IMR-90 (cell line): ENCODE measurements at regions not wholly inside any gene's neighbourhood (a gene's known extent, or its start where the extent isn't known, plus 50 kb on each side); places are given as distances from the start of the nearest gene placed in this dataset.

Experiments used
- ATAC-seq: fragments of 200-7000 bp; cut with Tn5 transposase; 2 replicates; pipeline ENCODE4 v1.9.1; 2020; ENCODE audit warnings: low read depth, mild to moderate bottlenecking, moderate library complexity
- BruUV-seq: library from RNA; stranded (reverse); fragments of 400-500 nt; replicated peaks from 2 replicates; lab custom pipeline; 2021; lab: Mats Ljungman, UMichigan
- CTCF ChIA-PET: fragments of 300-600 bp; formaldehyde crosslinking; extraction: SDS; loops from one replicate; lab custom pipeline; 2021; ENCODE audit warnings: antibody characterized with exemption; lab: Yijun Ruan, JAX
- POLR2A ChIA-PET: fragments of 300-600 bp; sonication (Branson Sonifier 250); formaldehyde crosslinking; loops from one replicate; lab custom pipeline; 2022; ENCODE audit warnings: antibody characterized with exemption; ENCODE audit not compliant: unreplicated experiment; lab: Charles Lee
- DNase-seq: peaks from one replicate; pipeline ENCODE4 v3.0.0; 2013
- H2AFZ ChIP-seq: replicated peaks from 2 replicates; pipeline ENCODE3; 2013; ENCODE audit warnings: low read length, mild to moderate bottlenecking; ENCODE audit not compliant: poor library complexity
- H2AK5ac ChIP-seq: 2 replicates; pipeline ENCODE4 v1.6.1; 2013; ENCODE audit warnings: low read depth, low read length, inconsistent platforms
- H2AK9ac ChIP-seq: replicated peaks from 2 replicates; pipeline ENCODE3; 2013; ENCODE audit warnings: mild to moderate bottlenecking, low read depth, low read length, moderate library complexity; ENCODE audit not compliant: poor library complexity
- H2BK120ac ChIP-seq: 2 replicates; pipeline ENCODE4 v1.6.1; 2013; ENCODE audit warnings: low read depth, low read length, inconsistent platforms
- H2BK15ac ChIP-seq: 3 replicates; pipeline ENCODE4 v1.6.1; 2013; ENCODE audit warnings: low read depth, low read length, inconsistent platforms
- H2BK20ac ChIP-seq: 2 replicates; pipeline ENCODE4 v1.6.1; 2013; ENCODE audit warnings: low read depth, mild to moderate bottlenecking, inconsistent platforms, low read length, moderate library complexity
- H2BK5ac ChIP-seq: 2 replicates; pipeline ENCODE4 v1.6.1; 2013; ENCODE audit warnings: mild to moderate bottlenecking, low read depth, low read length, inconsistent platforms; ENCODE audit not compliant: poor library complexity, severe bottlenecking
- H3K14ac ChIP-seq: replicated peaks from 2 replicates; pipeline ENCODE4 v1.6.1; 2013; ENCODE audit warnings: low read depth, low read length, inconsistent platforms
- H3K18ac ChIP-seq: 2 replicates; pipeline ENCODE4 v1.6.1; 2013; ENCODE audit warnings: low read depth, low read length, control low read depth
- H3K23ac ChIP-seq: 2 replicates; pipeline ENCODE4 v1.6.1; 2013; ENCODE audit warnings: low read depth, low read length, inconsistent platforms
- H3K27ac ChIP-seq: 2 replicates; pipeline ENCODE4 v1.5.1; 2013; ENCODE audit warnings: mild to moderate bottlenecking, control low read depth, low read length; ENCODE audit not compliant: insufficient read depth
- H3K27me3 ChIP-seq: 2 replicates; pipeline ENCODE4 v1.6.1; 2013; ENCODE audit warnings: low read length; ENCODE audit not compliant: control insufficient read depth, insufficient read depth
- H3K36me3 ChIP-seq: 2 replicates; pipeline ENCODE4 v1.6.1; 2013; ENCODE audit warnings: low read length, mixed read lengths; ENCODE audit not compliant: control insufficient read depth, insufficient read depth
- H3K4ac ChIP-seq: 2 replicates; pipeline ENCODE4 v1.6.1; 2013; ENCODE audit warnings: low read depth, low read length, inconsistent platforms
- H3K4me1 ChIP-seq: 2 replicates; pipeline ENCODE4 v1.6.1; 2013; ENCODE audit warnings: low read length, mixed read lengths; ENCODE audit not compliant: control insufficient read depth, insufficient read depth
- H3K4me2 ChIP-seq: 2 replicates; pipeline ENCODE4 v1.6.1; 2013; ENCODE audit warnings: low read depth, mild to moderate bottlenecking, control low read depth, low read length, moderate library complexity
- H3K4me3 ChIP-seq: 2 replicates; pipeline ENCODE4 v1.5.1; 2013; ENCODE audit warnings: low read depth, mild to moderate bottlenecking, control low read depth, low read length, moderate library complexity; ENCODE audit not compliant: insufficient read depth
- H3K56ac ChIP-seq: 2 replicates; pipeline ENCODE4 v1.6.1; 2013; ENCODE audit warnings: low read length, inconsistent platforms; ENCODE audit not compliant: insufficient read depth; ENCODE audit errors: extremely low read depth
- H3K79me1 ChIP-seq, 2 experiments: 2 replicates each; pipeline ENCODE4 v1.6.1; 2013; ENCODE audit warnings: low read length in 2 of 2, inconsistent platforms in 1 of 2, low read depth in 1 of 2
- H3K9ac ChIP-seq: 2 replicates; pipeline ENCODE4 v1.6.1; 2013; ENCODE audit warnings: low read depth, low read length, control low read depth
- H3K9me1 ChIP-seq: 2 replicates; pipeline ENCODE4 v1.6.1; 2013; ENCODE audit warnings: low read length, inconsistent platforms; ENCODE audit not compliant: insufficient read depth
- H3K9me3 ChIP-seq: 2 replicates; pipeline ENCODE4 v1.6.1; 2013; ENCODE audit warnings: low read length; ENCODE audit not compliant: control insufficient read depth, insufficient read depth
- H4K20me1 ChIP-seq: 2 replicates; pipeline ENCODE4 v1.6.1; 2013; ENCODE audit warnings: low read length, inconsistent platforms; ENCODE audit not compliant: insufficient read depth
- H4K5ac ChIP-seq: 2 replicates; pipeline ENCODE4 v1.6.1; 2013; ENCODE audit warnings: mild to moderate bottlenecking, low read depth, low read length, control low read depth
- H4K8ac ChIP-seq, 2 experiments: 2 replicates each; pipeline ENCODE4 v1.6.1; 2013; ENCODE audit warnings: low read depth in 2 of 2, low read length in 2 of 2, control low read depth in 1 of 2, inconsistent platforms in 1 of 2
- H4K91ac ChIP-seq: 2 replicates; pipeline ENCODE4 v1.6.1; 2013; ENCODE audit warnings: low read depth, low read length, inconsistent platforms; ENCODE audit not compliant: insufficient read depth
- MXI1 ChIP-seq: IDR thresholded peaks from 2 replicates; pipeline ENCODE4 v1.6.1; 2012; ENCODE audit warnings: low read depth, mild to moderate bottlenecking, low read length, moderate library complexity, borderline replicate concordance
- WGBS, 2 experiments: methylation state at CpG; one replicate each; pipeline versions ENCODE4 v1.1.5 to v1.1.7; 2013; ENCODE audit warnings: missing lambda C conversion rate in 2 of 2; ENCODE audit not compliant: insufficient read length in 1 of 2; ENCODE audit errors: extremely low coverage in 2 of 2; 5-methylcytosine and 5-hydroxymethylcytosine counted together
- dilution Hi-C: fragments of 300-500 bp; cut with HindIII; formaldehyde crosslinking; loops from one replicate; pipeline ENCODE4 v1.14.3; 2018; ENCODE audit warnings: low sequenced_read_pairs; ENCODE audit not compliant: unreplicated experiment
- in situ Hi-C: fragments of 300-500 bp; cut with MboI; formaldehyde crosslinking; loops from 3 replicates; pipeline ENCODE4 v1.14.3; 2019; ENCODE audit warnings: low sequenced_read_pairs, inconsistent platforms, mixed read lengths
- intact Hi-C: fragments of 100-400 bp; cut with micrococcal nuclease; formaldehyde crosslinking; loops from 2 replicates; pipeline ENCODE4 v1.10.0; 2022

DNA sequence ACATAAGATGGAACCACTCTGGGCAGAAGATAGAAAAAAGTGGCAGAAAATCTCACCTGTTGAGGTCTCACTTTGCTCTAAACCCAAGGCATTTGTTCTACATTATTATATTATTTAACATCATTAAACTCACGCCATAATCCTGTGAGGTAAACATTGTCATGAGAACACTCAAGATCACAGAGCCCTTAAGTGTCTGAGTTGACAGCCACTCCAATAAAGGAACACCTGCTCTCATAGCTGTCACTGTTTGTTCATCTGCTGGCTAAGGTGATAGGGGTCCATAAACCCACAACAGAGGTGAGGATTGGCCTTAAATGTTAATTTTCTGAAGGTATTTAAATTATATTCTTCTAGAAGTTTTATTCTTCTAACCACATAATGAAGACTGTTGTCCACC lies 439.7 kb downstream of the RIT2 start:
- Histone ChIP-seq H3K27me3 (no peaks in the 10 kb centered on the region), H3K79me1 (no peaks in the 10 kb centered on the region), H2BK5ac (no peak overlapping the region), H3K4me2 (no peak overlapping the region), H3K4ac (no peak overlapping the region), H2BK15ac (no peak overlapping the region), H2AK5ac (no peak overlapping the region), H3K56ac (no peak overlapping the region), H2BK20ac (no peak overlapping the region), H3K9me1 (no peaks in the 10 kb centered on the region), H3K4me3 (no peak overlapping the region), H2AFZ (no peak overlapping the region), H3K27ac (no peak overlapping the region), H3K36me3 (no peaks in the 10 kb centered on the region), H4K91ac (no peak overlapping the region), H4K5ac (no peak overlapping the region), H2AK9ac (no peak overlapping the region), H4K8ac (no peak overlapping the region), H4K20me1 (no peaks in the 10 kb centered on the region), H3K18ac (no peak overlapping the region), H3K14ac (no peak overlapping the region), H2BK120ac (no peak overlapping the region), H3K9ac (no peak overlapping the region), H3K9me3 (no peaks in the 10 kb centered on the region; the same call in 1 of the 2 replicates), H3K23ac (no peak overlapping the region), H3K4me1 (no peaks in the 10 kb centered on the region)
- in situ Hi-C loops (no loop called here), intact Hi-C loops (no loop called here), dilution Hi-C loops (no loop called here)
- no peak for TF ChIP-seq MXI1
- ATAC-seq = no peak
- DNase-seq = no peak
- ChIA-PET POLR2A (no interaction called here), CTCF (no interaction called here)
- BruUV-seq = no TSS peak
- no CpG with 5 or more reads among the region's 1 CpG for WGBS, 2 experiments
